Kidney epithelial cell (primary cell): ENCODE measurements at regions not wholly inside any gene's neighbourhood (a gene's known extent, or its start where the extent isn't known, plus 50 kb on each side); places are given as distances from the start of the nearest gene placed in this dataset.

Source experiments
- DNase-seq: peaks from one replicate; pipeline ENCODE4 v3.0.0-alpha.2; 2010; ENCODE audit warnings: low read depth
- H3K27me3 ChIP-seq: 2 replicates; pipeline ENCODE4 v1.6.0; 2011; ENCODE audit warnings: low read length; ENCODE audit not compliant: control insufficient read depth, insufficient read depth
- H3K36me3 ChIP-seq: 2 replicates; pipeline ENCODE4 v1.5.1; 2011; ENCODE audit warnings: low read length; ENCODE audit not compliant: control insufficient read depth, insufficient read depth
- H3K4me3 ChIP-seq: 2 replicates; pipeline ENCODE4 v1.5.1; 2011; ENCODE audit warnings: low read depth, mild to moderate bottlenecking, control low read depth, low read length
- CTCF ChIP-seq: IDR thresholded peaks from 2 replicates; pipeline ENCODE4 v1.5.1; 2011; ENCODE audit warnings: mild to moderate bottlenecking, moderate library complexity, low read length, control low read depth, inconsistent platforms; ENCODE audit not compliant: insufficient read depth, poor library complexity, severe bottlenecking

DNA sequence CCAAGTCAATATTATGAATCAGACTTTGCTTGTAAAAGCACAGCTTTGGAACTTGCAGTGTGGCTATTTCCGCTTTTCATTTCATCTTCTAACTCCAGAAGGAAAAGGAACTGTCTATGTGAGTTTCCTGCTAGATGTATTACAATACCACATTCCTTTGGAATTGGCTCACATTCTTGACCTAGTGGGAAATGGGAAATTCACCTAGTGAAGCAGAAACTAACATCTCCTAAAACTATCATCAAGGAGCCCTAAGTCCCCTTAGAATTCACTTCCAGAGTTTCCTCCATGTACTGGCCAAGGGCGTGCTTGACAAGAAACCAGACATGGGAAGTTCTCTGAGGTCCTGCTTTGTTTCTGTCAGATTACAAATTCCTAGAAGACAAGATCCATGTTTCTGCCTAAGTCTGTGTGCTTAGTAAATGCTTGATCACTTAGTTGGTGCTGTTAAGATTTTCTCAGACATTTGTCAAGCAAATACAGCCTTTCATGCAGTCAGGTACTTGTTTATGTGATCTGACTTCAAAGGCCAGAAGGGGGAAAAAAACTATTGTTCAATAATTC lies 275.7 kb upstream of the FN1 start:
- Histone ChIP-seq H3K4me3 (no peak overlapping the region), H3K27me3 (no peaks in the 10 kb centered on the region), H3K36me3 (no peaks in the 10 kb centered on the region)
- TF ChIP-seq CTCF, result no peak
- peak; percentile 77 for DNase-seq

- DNase-seq, result no peak
- Histone ChIP-seq H3K36me3 (no peaks in the 10 kb centered on the region), H3K27me3 (no peaks in the 10 kb centered on the region), H3K4me3 (no peak overlapping the region)
- no peak for TF ChIP-seq CTCF
Observed at GRCh38 chr2:215707608-215708007, 271.7 kb upstream of the FN1 start.

GRCh38 chr2:215705771-215706361 lies 270.0 kb upstream of the FN1 start:
- no peak for DNase-seq
- Histone ChIP-seq H3K4me3 (no peak overlapping the region), H3K27me3 (no peaks in the 10 kb centered on the region), H3K36me3 (no peaks in the 10 kb centered on the region)
- TF ChIP-seq CTCF, result no peak

DNA sequence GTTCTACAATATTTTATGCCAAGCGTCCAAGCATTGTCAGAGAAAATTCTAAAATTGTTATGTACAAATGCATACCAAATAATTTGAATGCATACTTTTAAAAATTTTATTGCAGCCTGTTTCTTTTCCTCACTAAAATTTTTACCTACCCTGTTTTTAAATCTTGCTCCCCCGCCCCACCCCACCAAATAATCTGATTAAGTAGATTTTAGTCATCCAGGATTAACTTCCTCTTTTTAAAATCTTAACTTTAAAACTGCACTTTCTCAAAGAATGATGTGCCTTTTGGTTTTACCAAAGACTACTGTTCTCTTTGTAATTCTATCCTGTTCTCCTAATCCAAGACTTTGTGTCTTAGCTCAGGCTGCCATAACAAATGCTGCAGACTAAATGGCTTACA lies 269.4 kb upstream of the FN1 start:
- DNase-seq, result no peak
- Histone ChIP-seq H3K4me3 (no peak overlapping the region), H3K27me3 (no peaks in the 10 kb centered on the region), H3K36me3 (no peaks in the 10 kb centered on the region)
- no peak for TF ChIP-seq CTCF

DNA sequence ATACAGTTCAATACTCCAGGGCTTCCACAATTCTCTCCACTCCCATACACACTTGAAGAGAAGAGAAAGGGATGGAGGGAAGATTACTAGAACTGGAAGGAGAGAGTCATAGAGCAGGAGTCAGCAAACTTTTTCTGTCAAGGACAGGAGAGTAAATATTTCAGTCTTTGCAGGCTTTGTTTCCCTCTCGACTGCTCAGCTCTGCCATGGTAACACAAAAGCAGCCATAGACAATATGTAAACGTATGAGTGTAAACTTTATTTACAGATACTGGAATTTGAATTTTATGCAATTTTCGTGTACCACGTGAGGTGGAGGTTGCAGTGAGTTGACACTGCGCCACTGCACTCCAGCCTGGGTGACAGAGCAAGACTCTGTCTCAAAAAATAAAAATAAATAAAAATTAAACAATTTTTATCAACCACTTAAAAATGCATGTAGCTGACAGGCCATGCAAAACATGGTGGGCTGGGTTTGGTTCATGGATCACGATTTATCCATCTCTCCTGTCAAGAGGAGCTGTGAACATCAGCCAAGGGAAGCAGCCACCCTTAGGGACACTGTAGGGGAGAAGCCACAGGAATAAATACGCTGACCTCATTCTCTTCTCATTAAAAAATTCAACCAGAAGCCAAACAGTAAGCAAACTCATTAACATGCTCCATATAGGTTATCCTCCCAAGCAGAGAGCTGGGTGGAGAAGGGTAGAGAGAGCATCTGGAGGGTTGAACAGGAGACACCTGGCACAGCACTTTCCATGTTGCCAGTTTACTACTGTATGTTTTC lies 266.4 kb upstream of the FN1 start:
- DNase-seq, result no peak
- Histone ChIP-seq H3K4me3 (no peak overlapping the region), H3K36me3 (no peaks in the 10 kb centered on the region), H3K27me3 (no peaks in the 10 kb centered on the region)
- TF ChIP-seq CTCF, result no peak
